Left lung (tissue), 4 donors: ENCODE measurements at regions not wholly inside any gene's neighbourhood (a gene's known extent, or its start where the extent isn't known, plus 50 kb on each side); places are given as distances from the start of the nearest gene placed in this dataset.
"Not testable (repeated sequence)": the region's sequence is repeated elsewhere in the genome, so short reads cannot be mapped to it uniquely, and the experiment has no call there.

Experiments used
- ATAC-seq: fragments of 200-7000 bp; cut with Tn5 transposase; one replicate; pipeline ENCODE4 v1.9.1; 2020; ENCODE audit warnings: moderate library complexity
- DNase-seq, 4 donors: peaks; one replicate each; pipeline ENCODE4 v3.0.0-alpha.2; 2013 to 2020
- H3K27ac ChIP-seq, 2 donors: fragments of 200-600 bp; sonication (generic) in 1 of 2; one replicate each; pipeline versions ENCODE4 v1.5.0 to v1.8.0; 2020 to 2021
- H3K27me3 ChIP-seq, 2 donors: fragments of 200-600 bp; sonication (generic) in 1 of 2; one replicate each; pipeline versions ENCODE4 v1.5.0 to v1.8.0; 2020 to 2021
- H3K36me3 ChIP-seq, 2 donors: fragments of 200-600 bp; sonication (generic) in 1 of 2; one replicate each; pipeline versions ENCODE4 v1.5.0 to v1.8.0; 2020 to 2021
- H3K4me1 ChIP-seq, 2 donors: fragments of 200-600 bp; one replicate each; pipeline ENCODE4 v1.8.0; 2021
- H3K4me3 ChIP-seq, 2 donors: fragments of 200-600 bp; sonication (generic) in 1 of 2; one replicate each; pipeline versions ENCODE4 v1.5.0 to v1.8.0; 2020 to 2021; ENCODE audit warnings: mild to moderate bottlenecking in 1 of 2
- H3K9me3 ChIP-seq, 2 donors: fragments of 200-600 bp; sonication (generic) in 1 of 2; one replicate each; pipeline versions ENCODE4 v1.5.0 to v1.8.0; 2020 to 2021
- intact Hi-C, 2 donors: fragments of 100-400 bp; cut with DNase I; formaldehyde crosslinking; loops; one replicate each; pipeline versions ENCODE4 v1.11.2 to v1.14.2; 2022
- TF ChIP-seq, protein P1 (sequence below), 2 donors: fragments of 200-600 bp; sonication (generic) in 1 of 2; IDR thresholded peaks; one replicate each; pipeline versions ENCODE4 v1.5.0 to v1.8.0; 2021; ENCODE audit warnings: antibody characterized with exemption in 2 of 2
- donor health status: DM: no; HTN: yes; CAD: no.
- donor health status: DM: no; HTN: no; CAD: no.

DNA sequence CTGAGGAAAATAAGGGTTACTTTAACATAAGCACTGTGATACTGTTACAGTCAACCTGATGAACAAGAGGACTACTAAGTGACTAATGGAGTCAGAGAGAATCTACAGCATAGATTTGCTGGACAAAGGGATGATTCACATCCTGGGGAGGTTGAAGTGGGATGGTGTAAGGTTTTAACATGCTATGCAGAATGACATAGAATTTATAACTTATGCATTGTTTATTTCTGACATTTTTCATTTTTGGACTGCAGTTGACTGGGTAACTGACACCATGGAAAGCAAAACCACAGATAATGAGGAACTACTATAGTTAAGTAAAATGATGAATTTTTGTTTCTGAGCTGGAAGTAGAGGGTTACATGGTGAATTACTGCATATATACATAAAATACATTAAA lies 389.2 kb downstream of the MAT2B start:
- H3K9me3 ChIP-seq, result no peaks in the 10 kb centered on the region
- TF ChIP-seq, protein P1, sequence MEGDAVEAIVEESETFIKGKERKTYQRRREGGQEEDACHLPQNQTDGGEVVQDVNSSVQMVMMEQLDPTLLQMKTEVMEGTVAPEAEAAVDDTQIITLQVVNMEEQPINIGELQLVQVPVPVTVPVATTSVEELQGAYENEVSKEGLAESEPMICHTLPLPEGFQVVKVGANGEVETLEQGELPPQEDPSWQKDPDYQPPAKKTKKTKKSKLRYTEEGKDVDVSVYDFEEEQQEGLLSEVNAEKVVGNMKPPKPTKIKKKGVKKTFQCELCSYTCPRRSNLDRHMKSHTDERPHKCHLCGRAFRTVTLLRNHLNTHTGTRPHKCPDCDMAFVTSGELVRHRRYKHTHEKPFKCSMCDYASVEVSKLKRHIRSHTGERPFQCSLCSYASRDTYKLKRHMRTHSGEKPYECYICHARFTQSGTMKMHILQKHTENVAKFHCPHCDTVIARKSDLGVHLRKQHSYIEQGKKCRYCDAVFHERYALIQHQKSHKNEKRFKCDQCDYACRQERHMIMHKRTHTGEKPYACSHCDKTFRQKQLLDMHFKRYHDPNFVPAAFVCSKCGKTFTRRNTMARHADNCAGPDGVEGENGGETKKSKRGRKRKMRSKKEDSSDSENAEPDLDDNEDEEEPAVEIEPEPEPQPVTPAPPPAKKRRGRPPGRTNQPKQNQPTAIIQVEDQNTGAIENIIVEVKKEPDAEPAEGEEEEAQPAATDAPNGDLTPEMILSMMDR (IDR thresholded peaks at IDR 0.05), result no peak
- H3K36me3 ChIP-seq, result no peaks in the 10 kb centered on the region
- no peak overlapping the region for H3K4me3 ChIP-seq
- no peak for ATAC-seq
- no peak for DNase-seq
- intact Hi-C loops, result no loop called here
- H3K27me3 ChIP-seq, result no peaks in the 10 kb centered on the region
- H3K4me1 ChIP-seq, result no peaks in the 10 kb centered on the region
- no peak overlapping the region for H3K27ac ChIP-seq

DNA sequence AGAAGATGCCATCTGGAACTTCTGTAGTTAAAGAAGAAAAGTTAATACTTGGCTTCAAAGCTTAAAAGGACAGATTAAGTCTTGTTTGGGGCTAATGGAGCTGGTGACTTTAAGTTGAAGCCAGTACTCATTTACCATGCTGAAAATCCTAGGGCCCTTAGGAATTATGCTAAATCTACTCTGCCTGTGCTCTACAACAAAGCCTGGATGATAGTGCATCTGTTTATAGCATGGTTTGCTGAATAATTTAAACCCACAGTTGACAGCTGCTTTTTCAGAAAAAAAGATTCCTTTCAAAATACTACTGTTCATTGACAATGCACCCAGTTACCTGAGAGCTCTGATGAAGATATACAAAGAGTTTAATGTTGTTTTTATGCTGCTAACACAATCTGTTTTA lies 393.5 kb downstream of the MAT2B start:
- Histone ChIP-seq H3K4me1 (no peaks in the 10 kb centered on the region), H3K27ac (no peak overlapping the region), H3K27me3 (no peaks in the 10 kb centered on the region), H3K36me3 (no peaks in the 10 kb centered on the region), H3K9me3 (peaks cover 0 to 9% of the 10 kb centered on the region in 2 donors), H3K4me3 (no peak overlapping the region)
- TF ChIP-seq, protein P1 (IDR thresholded peaks at IDR 0.05), result no peak
- intact Hi-C loops, result no loop called here
- DNase-seq (no peak), ATAC-seq (no peak)

DNA sequence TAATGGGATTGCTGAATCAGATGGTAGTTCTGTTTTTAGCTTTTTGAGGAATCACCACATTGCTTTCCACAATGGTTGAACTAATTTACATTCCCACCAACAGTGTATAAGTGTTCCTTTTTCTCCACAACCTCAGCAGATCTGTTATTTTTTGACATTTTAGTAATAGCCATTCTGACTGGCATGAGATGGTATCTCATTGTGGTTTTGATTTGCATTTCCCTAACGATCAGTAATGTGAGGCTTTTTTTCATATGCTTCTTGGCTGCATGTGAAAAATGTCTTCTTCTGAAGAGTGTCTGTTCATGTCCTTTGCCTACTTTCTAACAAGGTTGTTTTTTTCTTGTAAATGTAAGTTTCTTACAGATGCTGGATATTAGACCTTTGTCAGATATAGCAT lies 402.4 kb downstream of the MAT2B start:
- ATAC-seq, H3K36me3 ChIP-seq, H3K27me3 ChIP-seq, H3K27ac ChIP-seq, intact Hi-C loops, H3K4me1 ChIP-seq, H3K9me3 ChIP-seq, H3K4me3 ChIP-seq, DNase-seq: not testable (repeated sequence)

DNA sequence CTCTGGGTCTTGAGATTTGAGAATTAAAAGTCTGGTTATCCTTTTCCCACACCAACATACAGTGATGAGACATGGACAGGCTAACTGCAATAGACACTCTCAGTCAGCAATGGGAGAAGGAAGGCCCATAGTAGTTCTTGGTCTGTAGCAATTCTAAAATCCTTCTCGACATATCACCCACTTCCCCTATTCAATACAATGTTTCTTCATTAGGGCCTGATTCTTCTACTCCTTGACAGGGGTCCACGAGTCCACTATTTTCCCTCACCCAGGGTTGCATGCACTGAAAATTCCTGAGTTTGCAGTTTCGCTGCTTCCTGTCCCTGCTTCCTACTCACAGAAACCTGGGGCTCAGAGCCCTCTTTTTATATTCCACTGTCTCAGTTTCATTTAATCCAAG lies 402.8 kb downstream of the MAT2B start:
- no peaks in the 10 kb centered on the region for H3K9me3 ChIP-seq
- ATAC-seq (peak; percentile 34), DNase-seq (no peak)
- H3K4me3 ChIP-seq, result no peak overlapping the region
- TF ChIP-seq, protein P1 (IDR thresholded peaks at IDR 0.05), result no peak
- no peak overlapping the region for H3K27ac ChIP-seq
- no peaks in the 10 kb centered on the region for H3K27me3 ChIP-seq
- no peaks in the 10 kb centered on the region for H3K36me3 ChIP-seq
- no peaks in the 10 kb centered on the region for H3K4me1 ChIP-seq
- intact Hi-C loops, result no loop called here

DNA sequence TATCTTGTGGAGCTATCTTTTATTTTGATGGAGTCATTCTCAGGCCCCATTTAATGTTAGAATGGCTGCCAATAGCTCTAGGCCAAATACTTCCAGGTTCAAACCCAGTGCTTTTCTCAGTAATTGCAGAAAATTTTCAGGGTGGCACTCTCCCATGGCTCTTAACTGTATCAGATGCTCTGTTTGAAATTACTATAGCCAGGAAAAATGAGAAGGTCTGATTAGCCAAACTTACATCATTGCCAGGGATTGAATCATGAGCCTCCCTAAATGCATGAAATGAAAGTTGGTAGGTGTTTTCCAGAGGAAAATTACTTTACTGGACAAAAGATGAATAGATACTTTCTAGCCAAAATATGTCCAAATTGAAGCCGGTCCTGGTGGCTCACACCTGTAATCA lies 404.8 kb downstream of the MAT2B start:
- DNase-seq (no peak), ATAC-seq (no peak)
- Histone ChIP-seq H3K4me1 (peaks cover 0 to 6% of the 10 kb centered on the region in 2 donors), H3K27me3 (no peaks in the 10 kb centered on the region), H3K4me3 (no peak overlapping the region), H3K36me3 (no peaks in the 10 kb centered on the region), H3K9me3 (no peaks in the 10 kb centered on the region), H3K27ac (no peak overlapping the region)
- intact Hi-C loops, result no loop called here
- TF ChIP-seq, protein P1 (IDR thresholded peaks at IDR 0.05), result no peak

DNA sequence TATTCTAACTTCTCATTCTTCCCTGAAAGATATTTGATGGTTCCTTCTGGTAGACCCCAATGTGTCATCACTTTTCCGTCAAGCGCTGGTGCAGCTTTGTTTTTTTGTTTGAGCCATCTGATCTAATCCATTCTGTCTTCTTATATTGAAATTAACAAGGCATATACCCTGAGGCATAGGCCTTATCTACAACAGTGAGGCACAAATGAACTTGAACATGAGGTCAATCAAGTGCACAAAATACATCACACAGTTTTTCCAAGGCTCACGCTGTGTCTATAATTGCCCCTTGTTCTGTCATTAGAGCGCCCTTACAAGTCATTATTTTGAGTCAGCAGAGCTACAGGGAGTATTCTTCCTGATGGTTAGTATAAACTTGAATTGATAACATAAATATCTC lies 406.6 kb downstream of the MAT2B start:
- ATAC-seq (no peak), DNase-seq (no peak)
- Histone ChIP-seq H3K27me3 (no peaks in the 10 kb centered on the region), H3K4me1 (peaks cover 0 to 15% of the 10 kb centered on the region in 2 donors), H3K9me3 (no peaks in the 10 kb centered on the region), H3K27ac (no peak overlapping the region), H3K36me3 (no peaks in the 10 kb centered on the region), H3K4me3 (no peak overlapping the region)
- TF ChIP-seq, protein P1 (IDR thresholded peaks at IDR 0.05), result no peak
- intact Hi-C loops, result no loop called here
